DND-41 (cell line): ENCODE measurements at regions not wholly inside any gene's neighbourhood (a gene's known extent, or its start where the extent isn't known, plus 50 kb on each side); places are given as distances from the start of the nearest gene placed in this dataset.

ENCODE experiments used
- EZH2 ChIP-seq: IDR thresholded peaks from 3 replicates; pipeline ENCODE4 v1.6.1; 2012; ENCODE audit warnings: borderline replicate concordance, low read depth, mild to moderate bottlenecking, moderate library complexity, low read length, inconsistent platforms; ENCODE audit not compliant: severe bottlenecking
- TF ChIP-seq, protein P1 (sequence below): IDR thresholded peaks from 2 replicates; pipeline ENCODE4 v1.5.1; 2012; ENCODE audit warnings: borderline replicate concordance, low read length, moderate library complexity, mild to moderate bottlenecking; ENCODE audit not compliant: poor library complexity, severe bottlenecking; ENCODE audit errors: extremely low read depth

DNA sequence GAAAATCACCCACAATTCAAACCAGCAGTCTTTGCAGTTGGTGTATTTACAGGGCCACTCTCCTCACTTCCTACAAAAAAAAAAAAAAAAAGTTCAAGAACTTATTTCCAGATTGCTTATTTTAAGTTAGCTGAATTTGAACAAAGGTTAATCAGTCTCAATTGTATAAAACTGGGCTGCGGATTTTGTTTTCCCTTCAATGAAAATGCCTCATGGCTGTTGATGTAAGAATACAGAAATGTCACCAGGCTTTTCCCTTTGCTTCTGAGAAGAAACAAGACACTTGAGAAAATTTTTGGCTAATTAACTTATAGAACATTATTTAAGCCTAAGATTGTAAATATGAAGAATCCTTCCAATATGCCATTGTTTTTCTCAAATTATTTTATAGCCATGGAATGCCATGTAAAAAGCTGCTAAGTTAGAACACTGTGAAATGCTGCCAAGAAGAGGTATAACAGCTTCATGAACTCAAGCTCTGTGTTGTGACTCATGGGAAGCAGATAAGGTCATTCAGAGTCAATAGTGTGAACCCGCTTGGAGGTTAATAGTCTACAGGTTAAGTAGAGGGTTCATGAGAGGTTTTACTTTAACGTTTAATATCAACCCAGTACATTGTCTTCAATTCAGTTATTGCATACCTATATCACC lies 84.3 kb upstream of the ABI3BP start:
- TF ChIP-seq, protein P1, sequence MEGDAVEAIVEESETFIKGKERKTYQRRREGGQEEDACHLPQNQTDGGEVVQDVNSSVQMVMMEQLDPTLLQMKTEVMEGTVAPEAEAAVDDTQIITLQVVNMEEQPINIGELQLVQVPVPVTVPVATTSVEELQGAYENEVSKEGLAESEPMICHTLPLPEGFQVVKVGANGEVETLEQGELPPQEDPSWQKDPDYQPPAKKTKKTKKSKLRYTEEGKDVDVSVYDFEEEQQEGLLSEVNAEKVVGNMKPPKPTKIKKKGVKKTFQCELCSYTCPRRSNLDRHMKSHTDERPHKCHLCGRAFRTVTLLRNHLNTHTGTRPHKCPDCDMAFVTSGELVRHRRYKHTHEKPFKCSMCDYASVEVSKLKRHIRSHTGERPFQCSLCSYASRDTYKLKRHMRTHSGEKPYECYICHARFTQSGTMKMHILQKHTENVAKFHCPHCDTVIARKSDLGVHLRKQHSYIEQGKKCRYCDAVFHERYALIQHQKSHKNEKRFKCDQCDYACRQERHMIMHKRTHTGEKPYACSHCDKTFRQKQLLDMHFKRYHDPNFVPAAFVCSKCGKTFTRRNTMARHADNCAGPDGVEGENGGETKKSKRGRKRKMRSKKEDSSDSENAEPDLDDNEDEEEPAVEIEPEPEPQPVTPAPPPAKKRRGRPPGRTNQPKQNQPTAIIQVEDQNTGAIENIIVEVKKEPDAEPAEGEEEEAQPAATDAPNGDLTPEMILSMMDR = no peak
- TF ChIP-seq EZH2 = no peak
